Neural cell (in vitro differentiated cells): ENCODE measurements at regions not wholly inside any gene's neighbourhood (a gene's known extent, or its start where the extent isn't known, plus 50 kb on each side); places are given as distances from the start of the nearest gene placed in this dataset.

Experiments used
- EP300 ChIP-seq: fragments of 450-650 bp; conservative IDR thresholded peaks from 2 replicates; pipeline ENCODE4 v1.6.1; 2014; ENCODE audit warnings: antibody characterized with exemption, mild to moderate bottlenecking, moderate library complexity; ENCODE audit not compliant: poor library complexity, severe bottlenecking
- EZH2 ChIP-seq: fragments of 200-600, 300-800 bp; shearing (Covaris generic), sonication (generic); IDR thresholded peaks from 2 replicates; pipeline ENCODE4 v1.6.1; 2014; ENCODE audit warnings: antibody characterized with exemption, low read length, borderline replicate concordance, mild to moderate bottlenecking; ENCODE audit not compliant: insufficient read depth, poor library complexity, severe bottlenecking
- TF ChIP-seq, protein P1 (sequence below): fragments of 450-650 bp; IDR thresholded peaks from 2 replicates; pipeline ENCODE4 v1.5.1; 2014; ENCODE audit warnings: antibody characterized with exemption, mild to moderate bottlenecking, moderate library complexity; ENCODE audit not compliant: poor library complexity, severe bottlenecking
- TF ChIP-seq, protein P2 (sequence below): IDR thresholded peaks from 2 replicates; pipeline ENCODE4 v1.6.1; 2012; ENCODE audit warnings: borderline replicate concordance

DNA sequence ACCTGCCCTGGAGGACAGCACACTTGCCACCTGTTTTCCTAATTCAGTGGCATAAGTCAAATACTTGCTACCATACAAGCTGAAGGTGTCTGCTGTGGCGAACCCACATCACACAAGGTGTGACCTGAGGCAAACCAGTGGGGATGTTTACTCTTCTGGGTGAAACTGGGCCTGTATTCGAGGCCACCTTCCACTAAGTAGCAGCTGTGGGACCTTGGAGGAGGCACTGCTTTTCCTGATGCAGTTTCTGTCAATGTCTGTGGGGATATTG, 927.4 kb downstream of the BRD1 start:
- TF ChIP-seq EP300 (no peak), EZH2 (no peak)
- TF ChIP-seq, protein P1, sequence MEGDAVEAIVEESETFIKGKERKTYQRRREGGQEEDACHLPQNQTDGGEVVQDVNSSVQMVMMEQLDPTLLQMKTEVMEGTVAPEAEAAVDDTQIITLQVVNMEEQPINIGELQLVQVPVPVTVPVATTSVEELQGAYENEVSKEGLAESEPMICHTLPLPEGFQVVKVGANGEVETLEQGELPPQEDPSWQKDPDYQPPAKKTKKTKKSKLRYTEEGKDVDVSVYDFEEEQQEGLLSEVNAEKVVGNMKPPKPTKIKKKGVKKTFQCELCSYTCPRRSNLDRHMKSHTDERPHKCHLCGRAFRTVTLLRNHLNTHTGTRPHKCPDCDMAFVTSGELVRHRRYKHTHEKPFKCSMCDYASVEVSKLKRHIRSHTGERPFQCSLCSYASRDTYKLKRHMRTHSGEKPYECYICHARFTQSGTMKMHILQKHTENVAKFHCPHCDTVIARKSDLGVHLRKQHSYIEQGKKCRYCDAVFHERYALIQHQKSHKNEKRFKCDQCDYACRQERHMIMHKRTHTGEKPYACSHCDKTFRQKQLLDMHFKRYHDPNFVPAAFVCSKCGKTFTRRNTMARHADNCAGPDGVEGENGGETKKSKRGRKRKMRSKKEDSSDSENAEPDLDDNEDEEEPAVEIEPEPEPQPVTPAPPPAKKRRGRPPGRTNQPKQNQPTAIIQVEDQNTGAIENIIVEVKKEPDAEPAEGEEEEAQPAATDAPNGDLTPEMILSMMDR: no peak
- TF ChIP-seq, protein P2, sequence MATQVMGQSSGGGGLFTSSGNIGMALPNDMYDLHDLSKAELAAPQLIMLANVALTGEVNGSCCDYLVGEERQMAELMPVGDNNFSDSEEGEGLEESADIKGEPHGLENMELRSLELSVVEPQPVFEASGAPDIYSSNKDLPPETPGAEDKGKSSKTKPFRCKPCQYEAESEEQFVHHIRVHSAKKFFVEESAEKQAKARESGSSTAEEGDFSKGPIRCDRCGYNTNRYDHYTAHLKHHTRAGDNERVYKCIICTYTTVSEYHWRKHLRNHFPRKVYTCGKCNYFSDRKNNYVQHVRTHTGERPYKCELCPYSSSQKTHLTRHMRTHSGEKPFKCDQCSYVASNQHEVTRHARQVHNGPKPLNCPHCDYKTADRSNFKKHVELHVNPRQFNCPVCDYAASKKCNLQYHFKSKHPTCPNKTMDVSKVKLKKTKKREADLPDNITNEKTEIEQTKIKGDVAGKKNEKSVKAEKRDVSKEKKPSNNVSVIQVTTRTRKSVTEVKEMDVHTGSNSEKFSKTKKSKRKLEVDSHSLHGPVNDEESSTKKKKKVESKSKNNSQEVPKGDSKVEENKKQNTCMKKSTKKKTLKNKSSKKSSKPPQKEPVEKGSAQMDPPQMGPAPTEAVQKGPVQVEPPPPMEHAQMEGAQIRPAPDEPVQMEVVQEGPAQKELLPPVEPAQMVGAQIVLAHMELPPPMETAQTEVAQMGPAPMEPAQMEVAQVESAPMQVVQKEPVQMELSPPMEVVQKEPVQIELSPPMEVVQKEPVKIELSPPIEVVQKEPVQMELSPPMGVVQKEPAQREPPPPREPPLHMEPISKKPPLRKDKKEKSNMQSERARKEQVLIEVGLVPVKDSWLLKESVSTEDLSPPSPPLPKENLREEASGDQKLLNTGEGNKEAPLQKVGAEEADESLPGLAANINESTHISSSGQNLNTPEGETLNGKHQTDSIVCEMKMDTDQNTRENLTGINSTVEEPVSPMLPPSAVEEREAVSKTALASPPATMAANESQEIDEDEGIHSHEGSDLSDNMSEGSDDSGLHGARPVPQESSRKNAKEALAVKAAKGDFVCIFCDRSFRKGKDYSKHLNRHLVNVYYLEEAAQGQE: no peak
